Progenitor cell of endocrine pancreas (in vitro differentiated cells): ENCODE measurements at regions not wholly inside any gene's neighbourhood (a gene's known extent, or its start where the extent isn't known, plus 50 kb on each side); places are given as distances from the start of the nearest gene placed in this dataset.

Experiments used
- DNase-seq: peaks from one replicate; pipeline ENCODE4 v3.0.0; 2021; ENCODE audit warnings: low spot score; ENCODE audit not compliant: unreplicated experiment
- H3K27ac Mint-ChIP-seq: 2 replicates; pipeline ENCODE4 v1.8.0; 2021; ENCODE audit warnings: mild to moderate bottlenecking, moderate library complexity, mixed read lengths
- H3K27me3 Mint-ChIP-seq: 2 replicates; pipeline ENCODE4 v1.8.0; 2021; ENCODE audit warnings: mixed read lengths
- H3K36me3 Mint-ChIP-seq: 2 replicates; pipeline ENCODE4 v1.8.0; 2022; ENCODE audit warnings: mixed read lengths; ENCODE audit not compliant: insufficient read depth
- H3K4me1 Mint-ChIP-seq: 2 replicates; pipeline ENCODE4 v1.8.0; 2021; ENCODE audit warnings: low read depth, mixed read lengths
- H3K4me3 Mint-ChIP-seq: 2 replicates; pipeline ENCODE4 v1.8.0; 2021; ENCODE audit warnings: low read depth, mild to moderate bottlenecking, moderate library complexity, mixed read lengths
- H3K9me3 Mint-ChIP-seq: 2 replicates; pipeline ENCODE4 v1.8.0; 2021; ENCODE audit warnings: low read depth, mixed read lengths
- CTCF ChIP-seq: fragments of 200-600 bp; sonication (generic); IDR thresholded peaks from one replicate; pipeline ENCODE4 v1.5.0; 2021; ENCODE audit warnings: antibody characterized with exemption, mild to moderate bottlenecking; ENCODE audit not compliant: unreplicated experiment

- H3K36me3 Mint-ChIP-seq: no peaks in the 10 kb centered on the region
- H3K27ac Mint-ChIP-seq: no peak overlapping the region
- no peak for DNase-seq
- H3K27me3 Mint-ChIP-seq: peaks cover 5% of the 10 kb centered on the region
- H3K9me3 Mint-ChIP-seq: no peaks in the 10 kb centered on the region
- TF ChIP-seq CTCF: no peak
- no peaks in the 10 kb centered on the region for H3K4me1 Mint-ChIP-seq
- no peak overlapping the region for H3K4me3 Mint-ChIP-seq
These were observed 262.4 kb downstream of the OMA1 start for GRCh38 chr1:58284225-58284510.

- Mint-ChIP-seq H3K27me3 (peaks cover 5% of the 10 kb centered on the region), H3K4me3 (no peak overlapping the region), H3K4me1 (no peaks in the 10 kb centered on the region), H3K36me3 (no peaks in the 10 kb centered on the region), H3K9me3 (no peaks in the 10 kb centered on the region), H3K27ac (no peak overlapping the region)
- TF ChIP-seq CTCF: no peak
- DNase-seq: no peak
These were observed 262.9 kb downstream of the OMA1 start for GRCh38 chr1:58283388-58284224.

- H3K4me1 Mint-ChIP-seq: no peaks in the 10 kb centered on the region
- no peak for DNase-seq
- H3K27me3 Mint-ChIP-seq: peaks cover 5% of the 10 kb centered on the region
- no peak for TF ChIP-seq CTCF
- H3K4me3 Mint-ChIP-seq: no peak overlapping the region
- H3K27ac Mint-ChIP-seq: no peak overlapping the region
- no peaks in the 10 kb centered on the region for H3K9me3 Mint-ChIP-seq
- no peaks in the 10 kb centered on the region for H3K36me3 Mint-ChIP-seq
These were observed 263.7 kb downstream of the OMA1 start for GRCh38 chr1:58282623-58283387.

- peaks cover 2% of the 10 kb centered on the region for H3K4me1 Mint-ChIP-seq
- no peaks in the 10 kb centered on the region for H3K27me3 Mint-ChIP-seq
- H3K9me3 Mint-ChIP-seq: no peaks in the 10 kb centered on the region
- no peak for TF ChIP-seq CTCF
- no peak for DNase-seq
- H3K4me3 Mint-ChIP-seq: no peak overlapping the region
- no peaks in the 10 kb centered on the region for H3K36me3 Mint-ChIP-seq
- no peak overlapping the region for H3K27ac Mint-ChIP-seq
These were observed 280.3 kb downstream of the OMA1 start for GRCh38 chr1:58266242-58266641.

GRCh38 chr1:58264462-58264861, 282.1 kb downstream of the OMA1 start:
- H3K4me1 Mint-ChIP-seq: peaks cover 2% of the 10 kb centered on the region

More at GRCh38 chr1:58264462-58264861, 282.1 kb downstream of the OMA1 start:
- Mint-ChIP-seq H3K4me3 (no peak overlapping the region), H3K27ac (no peak overlapping the region), H3K9me3 (no peaks in the 10 kb centered on the region), H3K27me3 (no peaks in the 10 kb centered on the region), H3K36me3 (no peaks in the 10 kb centered on the region)
- no peak for DNase-seq
- TF ChIP-seq CTCF: no peak
